HCEC 1CT (cell line): ENCODE measurements at regions not wholly inside any gene's neighbourhood (a gene's known extent, or its start where the extent isn't known, plus 50 kb on each side); places are given as distances from the start of the nearest gene placed in this dataset.

Experiments used
- DNase-seq: peaks from one replicate; pipeline ENCODE4 v3.0.0-alpha.2; 2017

GRCh38 chr6:139553916-139554315 is 179.5 kb upstream of the CITED2 start:
- DNase-seq: no peak

GRCh38 chr6:139551376-139551775 is 176.9 kb upstream of the CITED2 start:
- no peak for DNase-seq

- no peak for DNase-seq
These were observed 175.9 kb upstream of the CITED2 start for GRCh38 chr6:139550361-139550760.

GRCh38 chr6:139549561-139550070 is 175.2 kb upstream of the CITED2 start:
- no peak for DNase-seq

- no peak for DNase-seq
These were observed 173.4 kb upstream of the CITED2 start for GRCh38 chr6:139547804-139548203.

- DNase-seq: peak; percentile 47
These were observed 172.8 kb upstream of the CITED2 start for GRCh38 chr6:139547122-139547776.

GRCh38 chr6:139546106-139546472 is 171.6 kb upstream of the CITED2 start:
- no peak for DNase-seq

- no peak for DNase-seq
These were observed 171.0 kb upstream of the CITED2 start for GRCh38 chr6:139545206-139546105.

GRCh38 chr6:139544701-139545057 is 170.2 kb upstream of the CITED2 start:
- no peak for DNase-seq

- no peak for DNase-seq
These were observed 167.9 kb upstream of the CITED2 start for GRCh38 chr6:139542351-139542750.

- no peak for DNase-seq
These were observed 166.4 kb upstream of the CITED2 start for GRCh38 chr6:139540894-139541293.

- peak; percentile 90 for DNase-seq
These were observed 165.8 kb upstream of the CITED2 start for GRCh38 chr6:139540276-139540675.

GRCh38 chr6:139539852-139540251 is 165.4 kb upstream of the CITED2 start:
- peak; percentile 100 for DNase-seq

- DNase-seq: no peak
These were observed 163.9 kb upstream of the CITED2 start for GRCh38 chr6:139538366-139538765.

GRCh38 chr6:139536751-139537617 is 162.5 kb upstream of the CITED2 start:
- DNase-seq: no peak

- no peak for DNase-seq
These were observed 160.1 kb upstream of the CITED2 start for GRCh38 chr6:139534472-139535115.

- peak; percentile 92 for DNase-seq
These were observed 159.4 kb upstream of the CITED2 start for GRCh38 chr6:139533573-139534471.

- DNase-seq: peak; percentile 24
These were observed 158.7 kb upstream of the CITED2 start for GRCh38 chr6:139533171-139533570.

GRCh38 chr6:139531148-139532115 is 157.0 kb upstream of the CITED2 start:
- no peak for DNase-seq

GRCh38 chr6:139530561-139530960 is 156.1 kb upstream of the CITED2 start:
- DNase-seq: no peak
